Adrenal gland (tissue), 9 donors: ENCODE measurements at regions not wholly inside any gene's neighbourhood (a gene's known extent, or its start where the extent isn't known, plus 50 kb on each side); places are given as distances from the start of the nearest gene placed in this dataset.

Experiments used
- DNase-seq, 7 donors: peaks; one replicate each; pipeline ENCODE4 v3.0.0-alpha.2; 2019 to 2020
- H3K27ac ChIP-seq, 5 donors: fragments of 200-600 bp; sonication (generic) in 4 of 5; 1 replicate in 3 of 5; 2 replicates in 2 of 5; pipeline versions ENCODE4 v1.5.1 to v1.8.0; 2016 to 2020; ENCODE audit warnings: mild to moderate bottlenecking in 1 of 5
- H3K27me3 ChIP-seq: fragments of 200-600 bp; 2 replicates; pipeline ENCODE4 v1.8.0; 2021
- H3K36me3 ChIP-seq, 2 donors: fragments of 200-600 bp; replicated peaks in 1 of 2; 1 replicate in 1 of 2; 2 replicates in 1 of 2; pipeline versions ENCODE4 v1.5.1 to v1.8.0; 2018 to 2022
- H3K4me1 ChIP-seq, 2 donors: fragments of 200-600 bp; replicated peaks in 1 of 2; 1 replicate in 1 of 2; 2 replicates in 1 of 2; pipeline versions ENCODE4 v1.5.1 to v1.8.0; 2018 to 2021
- H3K4me3 ChIP-seq, 4 donors: fragments of 200-600 bp; sonication (generic) in 3 of 4; one replicate each; pipeline ENCODE4 v1.5.1; 2016 to 2018
- H3K9me3 ChIP-seq, 3 donors: fragments of 200-600 bp; sonication (generic) in 1 of 3; replicated peaks in 1 of 3; 1 replicate in 2 of 3; 2 replicates in 1 of 3; pipeline versions ENCODE4 v1.5.1 to v1.8.0; 2016 to 2021
- POLR2A ChIP-seq, 2 donors: fragments of 450-650 bp; IDR thresholded peaks; one replicate each; pipeline ENCODE4 v1.6.1; 2017; ENCODE audit warnings: antibody characterized with exemption in 2 of 2, mild to moderate bottlenecking in 2 of 2, moderate library complexity in 1 of 2
- WGBS, 4 donors: extraction: QIAGEN DNeasy Blood & Tissue Kit in 2 of 4; methylation state at CpG; one replicate each; pipeline versions ENCODE4 v1.1.5 to v1.1.7; 2013 to 2017; 5-methylcytosine and 5-hydroxymethylcytosine counted together
- intact Hi-C, 2 donors: fragments of 100-400 bp; cut with DNase I; formaldehyde crosslinking; loops; one replicate each; pipeline versions ENCODE4 v1.14.1 to v1.15.0; 2022 to 2023
- TF ChIP-seq, protein P1 (sequence below), 6 experiments: fragments of 450-650 bp in 4 of 6; fragments of 200-600 bp in 2 of 6; sonication (generic) in 1 of 6; IDR thresholded peaks; 1 replicate in 5 of 6; 2 replicates in 1 of 6; pipeline versions ENCODE4 v1.5.1 to v1.8.0; 2016 to 2021; ENCODE audit warnings: antibody characterized with exemption in 6 of 6, mild to moderate bottlenecking in 2 of 6, moderate library complexity in 1 of 6
- donor health status: healthy with polysubstance abuse.
- donor health status: Bipolar disorder and iron deficiency.
- donor health status: DM: yes; HTN: yes; CAD: no.
- donor health status: DM: no; HTN: no; CAD: no.
- donor health status: DM: no; HTN: no; CAD: no.

DNA sequence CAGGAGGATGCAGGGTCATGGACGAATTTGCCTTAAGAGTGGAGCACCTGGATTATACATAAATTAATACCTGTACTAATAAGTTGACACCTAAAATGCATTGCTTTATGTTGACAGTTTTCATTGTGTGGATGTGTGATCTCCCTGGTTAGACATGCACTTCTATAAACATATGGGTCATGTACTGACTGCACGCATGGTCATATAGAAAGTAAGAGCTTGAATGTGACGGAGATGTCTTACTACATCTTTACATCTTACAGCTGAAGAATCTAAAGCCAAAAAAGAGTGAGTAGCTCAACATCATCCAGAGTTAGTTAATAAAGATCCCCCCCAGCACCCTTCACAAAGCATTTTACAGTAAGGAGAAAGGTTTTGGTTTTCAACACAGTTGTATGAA lies 408.4 kb upstream of the JARID2 start:
- intact Hi-C loops: no loop called here
- no peaks in the 10 kb centered on the region for H3K27me3 ChIP-seq
- H3K36me3 ChIP-seq: no peaks in the 10 kb centered on the region
- H3K4me3 ChIP-seq: no peak overlapping the region
- no peak overlapping the region for H3K27ac ChIP-seq
- H3K4me1 ChIP-seq: no peaks in the 10 kb centered on the region
- no peak for DNase-seq
- TF ChIP-seq, protein P1, sequence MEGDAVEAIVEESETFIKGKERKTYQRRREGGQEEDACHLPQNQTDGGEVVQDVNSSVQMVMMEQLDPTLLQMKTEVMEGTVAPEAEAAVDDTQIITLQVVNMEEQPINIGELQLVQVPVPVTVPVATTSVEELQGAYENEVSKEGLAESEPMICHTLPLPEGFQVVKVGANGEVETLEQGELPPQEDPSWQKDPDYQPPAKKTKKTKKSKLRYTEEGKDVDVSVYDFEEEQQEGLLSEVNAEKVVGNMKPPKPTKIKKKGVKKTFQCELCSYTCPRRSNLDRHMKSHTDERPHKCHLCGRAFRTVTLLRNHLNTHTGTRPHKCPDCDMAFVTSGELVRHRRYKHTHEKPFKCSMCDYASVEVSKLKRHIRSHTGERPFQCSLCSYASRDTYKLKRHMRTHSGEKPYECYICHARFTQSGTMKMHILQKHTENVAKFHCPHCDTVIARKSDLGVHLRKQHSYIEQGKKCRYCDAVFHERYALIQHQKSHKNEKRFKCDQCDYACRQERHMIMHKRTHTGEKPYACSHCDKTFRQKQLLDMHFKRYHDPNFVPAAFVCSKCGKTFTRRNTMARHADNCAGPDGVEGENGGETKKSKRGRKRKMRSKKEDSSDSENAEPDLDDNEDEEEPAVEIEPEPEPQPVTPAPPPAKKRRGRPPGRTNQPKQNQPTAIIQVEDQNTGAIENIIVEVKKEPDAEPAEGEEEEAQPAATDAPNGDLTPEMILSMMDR (IDR thresholded peaks at IDR 0.05): no peak
- no peak for TF ChIP-seq POLR2A (IDR thresholded peaks at IDR 0.05)
- no peaks in the 10 kb centered on the region for H3K9me3 ChIP-seq
- 81 to 89% (median 83%) methylated on average over 3 of the region's 3 CpGs for WGBS, 4 donors

DNA sequence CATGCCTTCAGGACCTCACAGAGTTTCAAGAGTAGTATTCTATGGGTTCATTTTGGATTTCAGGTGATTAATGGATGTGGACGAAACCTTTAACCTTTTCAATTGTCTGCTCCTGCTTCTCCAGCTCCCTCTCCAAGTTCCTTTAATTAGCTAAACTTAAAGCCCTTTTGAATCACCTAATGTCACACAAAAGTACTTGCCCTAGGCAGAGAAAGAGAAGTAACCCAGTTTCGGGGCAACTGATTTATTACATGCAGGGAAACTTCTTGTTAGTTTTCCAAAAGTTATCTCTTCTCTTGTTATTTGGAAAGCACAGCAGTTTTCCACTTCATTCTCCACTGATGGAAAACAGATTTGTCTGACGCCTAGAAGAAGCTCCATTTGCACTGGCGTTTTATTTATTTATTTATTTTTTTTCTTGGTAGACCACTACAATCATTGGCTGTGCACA lies 407.7 kb upstream of the JARID2 start:
- no peaks in the 10 kb centered on the region for H3K27me3 ChIP-seq
- H3K4me3 ChIP-seq: no peak overlapping the region
- no peak for DNase-seq
- no peaks in the 10 kb centered on the region for H3K36me3 ChIP-seq
- H3K4me1 ChIP-seq: no peaks in the 10 kb centered on the region
- H3K27ac ChIP-seq: no peak overlapping the region
- TF ChIP-seq POLR2A (IDR thresholded peaks at IDR 0.05): no peak
- TF ChIP-seq, protein P1 (IDR thresholded peaks at IDR 0.05): no peak
- intact Hi-C loops: no loop called here
- no peaks in the 10 kb centered on the region for H3K9me3 ChIP-seq
- 41 to 53% (median 51%) methylated on average over 4 of the region's 4 CpGs for WGBS, 4 donors

GRCh38 chr6:14841901-14842421 lies 403.9 kb upstream of the JARID2 start:
- Histone ChIP-seq H3K4me1 (no peaks in the 10 kb centered on the region), H3K4me3 (no peak overlapping the region), H3K9me3 (no peaks in the 10 kb centered on the region), H3K27ac (peak overlapping the region in 1 of 5 donors; percentile 56), H3K36me3 (no peaks in the 10 kb centered on the region), H3K27me3 (no peaks in the 10 kb centered on the region)
- intact Hi-C loops: no loop called here
- DNase-seq: peak in 4 of 7 donors; percentile 19 to 67 (median 32)
- TF ChIP-seq POLR2A (IDR thresholded peaks at IDR 0.05): no peak
- TF ChIP-seq, protein P1 (IDR thresholded peaks at IDR 0.05): no peak
- WGBS, 4 donors: 64 to 80% (median 70%) methylated on average over 8 of the region's 8 CpGs

DNA sequence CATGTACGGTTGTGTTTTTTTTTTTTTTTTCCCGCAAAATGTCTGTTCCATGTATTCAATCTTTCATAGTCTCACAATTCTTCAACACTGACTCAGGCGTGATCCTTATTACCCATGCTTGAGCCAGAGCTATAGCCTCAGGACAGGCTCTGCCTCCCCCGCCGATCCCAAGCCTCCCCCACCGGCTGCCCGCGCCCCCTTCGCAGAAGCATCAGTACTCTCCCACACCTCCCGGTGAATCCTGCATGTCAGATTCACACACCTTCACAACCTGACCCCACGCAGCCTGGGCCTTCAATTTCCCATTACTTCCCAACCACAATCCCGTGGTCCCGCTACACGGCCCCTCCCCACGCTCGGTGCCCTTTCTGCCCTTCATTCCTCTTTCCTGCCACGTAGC lies 401.5 kb upstream of the JARID2 start:
- 70 to 84% (median 78%) methylated on average over 16 to 17 of the region's 17 CpGs for WGBS, 4 donors
- Histone ChIP-seq H3K36me3 (no peaks in the 10 kb centered on the region), H3K27me3 (no peaks in the 10 kb centered on the region), H3K4me1 (no peaks in the 10 kb centered on the region), H3K9me3 (no peaks in the 10 kb centered on the region), H3K27ac (no peak overlapping the region), H3K4me3 (no peak overlapping the region)
- TF ChIP-seq, protein P1 (IDR thresholded peaks at IDR 0.05): no peak
- no peak for TF ChIP-seq POLR2A (IDR thresholded peaks at IDR 0.05)
- intact Hi-C loops: no loop called here
- DNase-seq: no peak
